SH-SY5Y (cell line): ENCODE measurements at regions not wholly inside any gene's neighbourhood (a gene's known extent, or its start where the extent isn't known, plus 50 kb on each side); places are given as distances from the start of the nearest gene placed in this dataset.

ENCODE experiments used
- GATA2 ChIP-seq: IDR thresholded peaks from 2 replicates; pipeline ENCODE4 v1.6.1; 2011; ENCODE audit warnings: mild to moderate bottlenecking, low read depth, low read length
- GATA3 ChIP-seq: IDR thresholded peaks from 2 replicates; pipeline ENCODE4 v1.6.1; 2011; ENCODE audit warnings: low read depth, mild to moderate bottlenecking, low read length, moderate library complexity

DNA sequence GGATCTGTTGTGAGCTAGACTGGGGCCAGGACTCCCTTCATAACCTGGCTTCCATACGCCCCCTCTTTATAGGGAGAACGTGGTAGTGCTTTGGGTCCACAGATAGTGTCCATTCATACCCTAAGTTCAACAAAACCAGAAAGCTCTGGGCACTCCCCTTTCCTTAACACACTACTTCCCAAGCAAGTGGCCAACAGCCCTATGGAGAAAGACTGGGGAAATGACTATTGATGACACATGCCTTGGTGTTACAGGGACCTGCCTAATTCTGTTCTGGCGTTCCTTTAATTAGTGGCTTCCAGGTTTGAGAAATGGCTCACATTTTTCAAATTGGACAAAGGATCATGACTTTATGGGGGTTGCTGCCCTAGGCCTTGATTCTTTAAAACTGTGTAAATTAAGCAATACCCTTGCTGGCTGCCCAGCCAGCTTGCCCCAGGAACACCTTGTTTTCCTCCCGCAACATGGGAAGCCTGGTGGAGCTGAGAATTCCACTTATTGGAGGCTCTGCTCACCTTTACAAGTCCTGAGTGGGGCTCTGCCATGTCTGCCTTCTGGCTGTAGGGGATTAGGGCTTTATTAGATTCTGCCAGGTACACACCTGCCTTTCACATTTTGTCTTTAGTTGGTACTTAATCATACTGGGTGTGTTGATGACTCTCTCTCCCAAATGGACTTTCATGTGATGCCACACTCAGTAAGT is 61.1 kb downstream of the RGS12 start:
- TF ChIP-seq GATA2 (no peak), GATA3 (no peak)
